ENCODE measurements at regions not wholly inside any gene's neighbourhood (a gene's known extent, or its start where the extent isn't known, plus 50 kb on each side); places are given as distances from the start of the nearest gene placed in this dataset.

GRCh38 chr1:218772575-218772974, 401.1 kb upstream of the LYPLAL1 start:
- DNase-seq (no peak), ATAC-seq (ENCODE audit: poor library complexity) (no peak)
- intact Hi-C loops (cut with DNase I), result no loop called here

- intact Hi-C loops (cut with DNase I), result no loop called here
- ATAC-seq (ENCODE audit: poor library complexity) (no peak), DNase-seq (no peak)
Measured at GRCh38 chr1:218775501-218776021, 398.1 kb upstream of the LYPLAL1 start.

DNA sequence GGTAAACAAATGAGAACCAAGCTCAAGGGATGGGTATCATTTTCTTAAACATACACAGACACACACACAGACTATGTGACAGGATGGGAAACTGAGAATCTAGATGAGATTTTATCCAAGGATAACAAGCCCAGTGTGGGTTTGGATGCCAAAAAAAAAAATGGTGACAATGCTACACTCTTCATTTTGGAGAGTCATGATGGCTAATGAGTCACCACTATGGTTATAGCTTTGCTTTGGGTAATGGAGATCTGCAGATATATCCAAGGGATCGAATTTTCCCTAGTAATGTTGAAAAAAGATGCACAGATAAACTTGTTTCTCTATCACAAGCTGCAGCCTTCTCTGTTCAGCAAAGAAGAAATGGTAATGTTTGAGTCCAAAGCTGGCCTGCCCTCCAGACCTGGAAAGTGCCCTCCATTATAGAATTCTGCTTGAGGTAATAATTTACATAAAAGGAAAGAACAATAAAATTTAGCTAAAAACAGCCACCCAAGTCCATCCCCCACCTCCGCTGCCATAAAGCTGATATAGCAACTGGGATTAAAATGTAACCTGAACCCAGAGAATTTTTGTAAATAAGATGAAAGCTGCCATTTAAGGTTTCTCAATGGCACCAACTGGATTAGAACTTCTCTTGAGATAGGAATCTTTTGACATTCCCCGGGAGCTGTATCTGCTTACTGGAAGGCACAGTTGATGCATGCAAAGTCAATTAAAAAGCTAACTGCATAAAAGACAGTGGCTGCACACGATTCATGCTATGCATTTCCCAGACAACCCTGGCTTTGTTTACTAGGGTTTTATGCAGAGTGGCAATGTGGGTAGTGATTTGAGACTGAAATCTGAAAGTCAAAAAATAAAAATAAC, 395.2 kb upstream of the LYPLAL1 start:
- intact Hi-C loops (cut with DNase I), result no loop called here
- ATAC-seq (ENCODE audit: poor library complexity), result no peak

GRCh38 chr1:218779341-218780100, 394.2 kb upstream of the LYPLAL1 start:
- ATAC-seq (ENCODE audit: poor library complexity), result no peak
- intact Hi-C loops (cut with DNase I), result no loop called here
- DNase-seq, result no peak

More for the DNA sequence above, 395.2 kb upstream of the LYPLAL1 start:
- DNase-seq, result no peak

- intact Hi-C loops (cut with DNase I), result no loop called here
- ATAC-seq (ENCODE audit: poor library complexity), result no peak
- no peak for DNase-seq
Measured at GRCh38 chr1:218783131-218783530, 390.5 kb upstream of the LYPLAL1 start.

GRCh38 chr1:218783916-218784315, 389.8 kb upstream of the LYPLAL1 start:
- no peak for ATAC-seq (ENCODE audit: poor library complexity)
- DNase-seq, result no peak
- intact Hi-C loops (cut with DNase I), result no loop called here

- intact Hi-C loops (cut with DNase I), result no loop called here
- peak; percentile 86 for ATAC-seq (ENCODE audit: poor library complexity)
Measured at GRCh38 chr1:218785928-218786327, 387.8 kb upstream of the LYPLAL1 start.

GRCh38 chr1:218787826-218788225, 385.9 kb upstream of the LYPLAL1 start:
- intact Hi-C loops (cut with DNase I), result no loop called here
- no peak for DNase-seq
- ATAC-seq (ENCODE audit: poor library complexity), result no peak

More at GRCh38 chr1:218785928-218786327, 387.8 kb upstream of the LYPLAL1 start:
- DNase-seq, result peak; percentile 63

GRCh38 chr1:218796773-218797172, 376.9 kb upstream of the LYPLAL1 start:
- intact Hi-C loops (cut with DNase I), result no loop called here
- DNase-seq, result no peak
- no peak for ATAC-seq (ENCODE audit: poor library complexity)

DNA sequence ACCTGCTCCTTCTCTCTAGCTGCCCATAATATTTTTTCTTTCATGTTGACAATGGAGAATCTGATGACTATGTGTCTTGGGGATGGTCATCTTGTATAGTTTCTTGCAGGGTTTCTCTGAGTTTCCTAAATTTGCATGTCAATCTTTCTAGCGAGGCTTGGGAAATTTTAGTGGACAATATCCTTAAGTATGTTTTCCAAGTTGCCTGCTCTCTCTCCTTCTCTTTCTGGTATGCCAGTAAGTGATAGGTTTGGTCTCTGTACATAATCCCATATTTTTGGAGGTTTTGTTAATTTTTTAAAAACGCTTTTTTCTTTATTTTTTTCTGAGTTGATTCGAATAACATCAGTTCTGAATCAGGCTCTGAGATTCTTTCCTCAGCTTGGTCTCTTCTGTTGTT, 370.9 kb upstream of the LYPLAL1 start:
- no peak for ATAC-seq (ENCODE audit: poor library complexity)
- intact Hi-C loops (cut with DNase I), result no loop called here
- no peak for DNase-seq

DNA sequence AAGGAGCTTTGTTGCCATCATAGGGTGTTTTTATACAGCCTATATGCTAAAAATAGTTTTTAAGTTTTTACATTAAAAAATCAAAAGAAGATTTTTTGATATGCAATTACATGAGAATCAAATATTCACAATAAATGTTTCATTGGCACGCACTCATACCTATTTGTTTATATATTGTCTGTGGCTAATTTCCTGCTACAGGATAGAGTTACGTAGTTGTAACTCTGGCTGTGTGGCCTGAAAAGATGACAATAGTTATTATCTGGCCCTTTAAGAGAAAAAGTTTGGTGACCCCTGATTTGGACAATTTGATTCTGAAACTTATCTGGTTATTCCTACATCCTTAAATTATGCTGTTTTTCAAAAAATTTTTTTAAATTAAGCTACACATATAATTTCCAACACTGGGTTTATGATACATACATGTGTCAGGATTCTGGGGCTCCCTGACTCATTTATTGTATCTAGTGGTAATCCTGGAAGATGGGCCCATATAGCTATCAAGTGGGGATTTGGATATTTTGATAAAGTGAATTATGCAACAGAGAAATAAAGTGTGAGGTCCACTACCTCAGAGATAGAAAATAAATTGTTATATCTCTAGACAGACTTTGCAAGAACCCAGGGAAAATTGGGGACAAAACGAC, 370.2 kb upstream of the LYPLAL1 start:
- intact Hi-C loops (cut with DNase I), result no loop called here
- ATAC-seq (ENCODE audit: poor library complexity), result no peak

GRCh38 chr1:218804014-218804785, 369.5 kb upstream of the LYPLAL1 start:
- intact Hi-C loops (cut with DNase I), result no loop called here
- DNase-seq (no peak), ATAC-seq (ENCODE audit: poor library complexity) (no peak)

More for the DNA sequence above, 370.2 kb upstream of the LYPLAL1 start:
- DNase-seq, result no peak

DNA sequence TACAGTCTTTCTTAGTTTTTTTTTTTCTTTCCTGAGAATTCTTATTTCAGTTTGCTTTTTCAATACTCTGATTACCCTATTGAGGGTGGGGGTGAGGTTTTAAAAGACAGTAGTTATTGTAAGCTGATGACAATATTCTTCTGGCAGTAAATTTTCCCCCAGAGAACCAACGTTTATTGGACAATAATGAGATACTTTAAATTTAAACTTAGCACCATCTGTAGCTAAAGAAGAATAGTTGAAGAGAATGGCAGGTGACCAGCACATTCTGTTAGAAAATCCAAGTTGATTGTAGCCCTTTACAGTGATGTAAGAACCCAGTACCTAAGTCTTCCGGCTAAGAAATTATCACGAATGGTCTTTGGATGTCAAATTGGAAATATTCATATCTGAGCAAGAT, 364.6 kb upstream of the LYPLAL1 start:
- no peak for DNase-seq
- intact Hi-C loops (cut with DNase I), result no loop called here
- no peak for ATAC-seq (ENCODE audit: poor library complexity)

GRCh38 chr1:218809625-218810024, 364.1 kb upstream of the LYPLAL1 start:
- DNase-seq (no peak), ATAC-seq (ENCODE audit: poor library complexity) (peak; percentile 45)
- intact Hi-C loops (cut with DNase I), result no loop called here

- no peak for DNase-seq
- ATAC-seq (ENCODE audit: poor library complexity), result peak; percentile 66
- intact Hi-C loops (cut with DNase I), result no loop called here
Measured at GRCh38 chr1:218810306-218810705, 363.4 kb upstream of the LYPLAL1 start.

DNA sequence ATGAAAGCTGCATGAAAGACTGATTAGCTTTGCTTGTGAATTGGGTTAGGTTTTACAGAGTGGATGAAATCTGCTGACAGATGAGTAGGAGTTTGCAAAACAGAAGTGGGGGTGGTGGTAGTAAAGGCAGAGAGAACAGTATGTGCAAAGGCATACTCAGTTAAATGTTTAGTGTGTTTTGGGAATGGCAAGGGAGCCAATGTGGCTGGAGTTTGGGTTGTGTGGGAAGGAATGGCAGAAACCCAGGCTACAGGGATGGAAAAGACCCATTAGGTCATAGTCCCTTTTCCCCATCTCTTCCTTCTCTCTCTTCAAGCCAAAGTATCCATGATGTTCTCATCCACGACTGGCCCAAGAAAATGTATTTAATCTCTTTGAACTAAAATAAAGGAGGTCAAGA, 362.2 kb upstream of the LYPLAL1 start:
- intact Hi-C loops (cut with DNase I), result no loop called here
- peak; percentile 29 for DNase-seq
- peak; percentile 71 for ATAC-seq (ENCODE audit: poor library complexity)

DNA sequence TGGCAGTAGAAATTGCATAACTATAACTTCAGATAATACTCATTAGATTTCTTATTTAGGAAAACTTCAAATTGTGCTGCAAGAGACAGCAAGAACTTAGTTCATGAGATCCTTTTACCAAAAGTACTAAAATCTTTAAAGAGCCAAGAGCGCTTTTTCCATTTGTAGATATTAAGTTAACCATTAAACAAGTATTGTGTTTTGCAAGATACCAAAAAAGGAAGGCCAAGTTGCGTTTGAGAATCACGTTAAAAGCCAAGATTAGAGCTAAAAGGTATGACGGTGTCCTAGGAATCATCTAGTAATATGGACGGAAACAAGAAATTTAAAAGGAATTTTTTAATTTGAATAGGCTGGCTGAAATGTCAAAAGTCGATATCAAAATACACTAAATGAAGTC, 361.3 kb upstream of the LYPLAL1 start:
- DNase-seq (no peak), ATAC-seq (ENCODE audit: poor library complexity) (no peak)
- intact Hi-C loops (cut with DNase I), result no loop called here

DNA sequence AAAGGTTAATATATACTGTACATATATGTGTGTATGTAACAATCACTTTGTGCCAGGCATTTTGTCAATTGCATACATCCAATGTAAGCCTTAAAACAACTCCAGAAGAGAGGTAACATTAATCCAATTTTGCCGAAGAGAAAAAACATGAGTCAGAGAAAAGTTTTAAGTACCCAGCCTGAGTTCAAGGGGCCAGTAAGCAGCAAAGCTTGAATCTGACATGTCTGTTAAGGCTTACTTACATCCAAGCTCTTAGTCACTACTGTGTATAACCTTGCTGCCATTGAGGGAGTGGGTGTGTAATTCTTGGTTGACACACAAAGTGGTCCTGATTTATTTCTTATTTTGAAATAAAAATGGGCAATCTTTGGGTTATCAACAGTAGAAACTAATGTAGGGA, 360.4 kb upstream of the LYPLAL1 start:
- DNase-seq (no peak), ATAC-seq (ENCODE audit: poor library complexity) (no peak)
- intact Hi-C loops (cut with DNase I), result no loop called here

DNA sequence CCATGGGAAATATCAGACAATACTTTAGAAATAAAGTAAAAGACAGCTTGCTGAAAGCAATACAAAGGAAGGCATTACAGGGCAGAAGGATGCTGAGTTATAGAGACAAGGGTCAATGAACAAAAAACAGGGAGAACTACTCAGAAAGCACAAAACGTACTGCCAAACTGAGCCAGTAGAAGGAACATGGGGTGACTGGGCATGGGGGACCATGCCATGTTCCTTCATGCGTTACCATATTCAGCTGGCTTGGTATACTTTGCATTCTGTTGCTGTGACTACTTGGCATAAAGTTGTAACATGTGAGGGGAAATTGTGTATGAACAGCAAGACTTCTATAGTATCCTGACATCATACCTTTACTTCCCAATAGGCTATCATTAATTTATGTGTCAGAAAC, 358.6 kb upstream of the LYPLAL1 start:
- ATAC-seq (ENCODE audit: poor library complexity) (no peak), DNase-seq (no peak)
- intact Hi-C loops (cut with DNase I), result no loop called here
